Stomach (tissue), 8 donors: ENCODE measurements at regions not wholly inside any gene's neighbourhood (a gene's known extent, or its start where the extent isn't known, plus 50 kb on each side); places are given as distances from the start of the nearest gene placed in this dataset.

Experiments
- DNase-seq, 2 donors: peaks; one replicate each; pipeline versions ENCODE4 v3.0.0 to v3.0.0-alpha.2; 2013 to 2019
- H3K27ac ChIP-seq, 5 donors: fragments of 200-600 bp in 4 of 5; sonication (generic) in 4 of 5; one replicate each; pipeline ENCODE4 v1.5.1; 2013 to 2019; ENCODE audit warnings: mild to moderate bottlenecking in 1 of 5, moderate library complexity in 1 of 5
- H3K27me3 ChIP-seq, 3 donors: fragments of 200-600 bp; sonication (generic); one replicate each; pipeline ENCODE4 v1.5.1; 2017 to 2019; ENCODE audit warnings: mixed run types in 1 of 3
- H3K36me3 ChIP-seq, 4 donors: fragments of 200-600 bp; sonication (generic); 1 replicate in 3 of 4; 2 replicates in 1 of 4; pipeline ENCODE4 v1.5.1; 2016 to 2019
- H3K4me1 ChIP-seq, 4 donors: fragments of 200-600 bp; sonication (generic); one replicate each; pipeline ENCODE4 v1.5.1; 2016 to 2019
- H3K4me3 ChIP-seq, 4 donors: fragments of 200-600 bp; sonication (generic) in 3 of 4; one replicate each; pipeline ENCODE4 v1.5.1; 2016 to 2019; ENCODE audit warnings: mild to moderate bottlenecking in 1 of 4
- H3K9me3 ChIP-seq, 4 donors: fragments of 200-600 bp; sonication (generic); one replicate each; pipeline ENCODE4 v1.5.1; 2016 to 2019
- CTCF ChIP-seq, 7 experiments: fragments of 450-650 bp in 4 of 7; fragments of 200-600 bp in 3 of 7; sonication (generic) in 3 of 7; IDR thresholded peaks; one replicate each; pipeline ENCODE4 v1.5.1; 2016 to 2019; ENCODE audit warnings: antibody characterized with exemption in 7 of 7, control low read depth in 2 of 7, mild to moderate bottlenecking in 1 of 7
- EP300 ChIP-seq: sonication (generic); formaldehyde crosslinking; IDR thresholded peaks from one replicate; pipeline ENCODE4 v1.6.1; 2017; ENCODE audit warnings: antibody characterized with exemption
- POLR2A ChIP-seq, 4 donors: fragments of 450-650 bp; IDR thresholded peaks; one replicate each; pipeline ENCODE4 v1.6.1; 2016; ENCODE audit warnings: antibody characterized with exemption in 4 of 4, control low read depth in 2 of 4, mild to moderate bottlenecking in 1 of 4, moderate library complexity in 1 of 4
- POLR2AphosphoS5 ChIP-seq, 3 donors: sonication (generic); formaldehyde crosslinking; IDR thresholded peaks; one replicate each; pipeline ENCODE4 v1.6.1; 2016; ENCODE audit warnings: antibody characterized with exemption in 3 of 3
- WGBS, 5 donors: extraction: QIAGEN DNeasy Blood & Tissue Kit in 3 of 5; methylation state at CpG; one replicate each; pipeline versions ENCODE4 v1.1.5 to v1.1.7; 2013 to 2018; 5-methylcytosine and 5-hydroxymethylcytosine counted together
- intact Hi-C: fragments of 100-400 bp; cut with DNase I; formaldehyde crosslinking; loops from one replicate; pipeline ENCODE4 v1.15.1; 2023; ENCODE audit warnings: low total_unique reads
- small RNA-seq, 4 donors: library from RNA; depleted of rRNA; stranded (forward); fragments of <200 nt; gene quantifications; one replicate each; pipeline ENCODE3, GENCODE V24; 2016
- donor health status: healthy with polysubstance abuse.
- donor health status: Bipolar disorder and iron deficiency.
- donor health status: healthy.

GRCh38 chr15:96273317-96274086, 57.0 kb upstream of the NR2F2 start:
- no peaks in the 10 kb centered on the region for H3K9me3 ChIP-seq
- no peaks in the 10 kb centered on the region for H3K27me3 ChIP-seq
- DNase-seq: no peak
- TF ChIP-seq POLR2AphosphoS5 (IDR thresholded peaks at IDR 0.05) (peak in 1 of 3 donors; percentile 7), EP300 (no peak)
- H3K36me3 ChIP-seq: peaks cover 0 to 41% (median 26%) of the 10 kb centered on the region in 4 donors
- intact Hi-C loops: no loop called here
- H3K4me1 ChIP-seq: no peaks in the 10 kb centered on the region
- no peak overlapping the region for H3K27ac ChIP-seq
- H3K4me3 ChIP-seq: no peak overlapping the region
- WGBS, 5 donors: 89 to 91% (median 90%) methylated on average over 15 of the region's 15 CpGs

GRCh38 chr15:96274087-96274440, 56.4 kb upstream of the NR2F2 start:
- no peak overlapping the region for H3K27ac ChIP-seq
- H3K9me3 ChIP-seq: no peaks in the 10 kb centered on the region
- H3K27me3 ChIP-seq: no peaks in the 10 kb centered on the region
- WGBS, 5 donors: 78 to 82% (median 80%) methylated on average over 7 of the region's 7 CpGs
- peaks cover 0 to 37% (median 23%) of the 10 kb centered on the region in 4 donors for H3K36me3 ChIP-seq
- intact Hi-C loops: no loop called here
- TF ChIP-seq POLR2A (IDR thresholded peaks at IDR 0.05) (no peak), EP300 (no peak), CTCF (IDR thresholded peaks at IDR 0.05) (no peak), POLR2AphosphoS5 (IDR thresholded peaks at IDR 0.05) (no peak)
- no peak for DNase-seq
- no peaks in the 10 kb centered on the region for H3K4me1 ChIP-seq
- H3K4me3 ChIP-seq: no peak overlapping the region

GRCh38 chr15:96274698-96275097, 55.8 kb upstream of the NR2F2 start:
- no peaks in the 10 kb centered on the region for H3K4me1 ChIP-seq
- WGBS, 5 donors: 76 to 90% (median 85%) methylated on average over 2 of the region's 2 CpGs
- no peak overlapping the region for H3K27ac ChIP-seq
- peaks cover 0 to 38% (median 21%) of the 10 kb centered on the region in 4 donors for H3K36me3 ChIP-seq
- no peaks in the 10 kb centered on the region for H3K9me3 ChIP-seq
- TF ChIP-seq CTCF (IDR thresholded peaks at IDR 0.05) (no peak), POLR2AphosphoS5 (IDR thresholded peaks at IDR 0.05) (no peak), EP300 (no peak), POLR2A (IDR thresholded peaks at IDR 0.05) (no peak)
- intact Hi-C loops: no loop called here
- no peaks in the 10 kb centered on the region for H3K27me3 ChIP-seq
- no peak overlapping the region for H3K4me3 ChIP-seq
- DNase-seq: no peak

GRCh38 chr15:96276438-96277210, 53.9 kb upstream of the NR2F2 start:
- no peaks in the 10 kb centered on the region for H3K9me3 ChIP-seq
- H3K4me3 ChIP-seq: no peak overlapping the region
- no peaks in the 10 kb centered on the region for H3K4me1 ChIP-seq
- intact Hi-C loops: no loop called here
- no peak for TF ChIP-seq POLR2A (IDR thresholded peaks at IDR 0.05)
- no peak for TF ChIP-seq CTCF (IDR thresholded peaks at IDR 0.05)
- no peak for TF ChIP-seq POLR2AphosphoS5 (IDR thresholded peaks at IDR 0.05)
- no peak for DNase-seq
- WGBS, 5 donors: 88 to 98% (median 94%) methylated on average over 4 of the region's 4 CpGs
- H3K27me3 ChIP-seq: no peaks in the 10 kb centered on the region
- H3K27ac ChIP-seq: no peak overlapping the region
- peaks cover 3 to 52% (median 26%) of the 10 kb centered on the region in 4 donors for H3K36me3 ChIP-seq

Small RNA genes lying in the stretch of these regions (small RNA-seq; reads per million reads assigned to genes)
- gene AC012409.4 (0 reads per million in 4 donors), gene RNU2-3P (0.10 to 0.46 (median 0.29) reads per million in 4 donors)
